NCI-H187 (cell line): ENCODE measurements at regions not wholly inside any gene's neighbourhood (a gene's known extent, or its start where the extent isn't known, plus 50 kb on each side); places are given as distances from the start of the nearest gene placed in this dataset.

Source experiments
- DNase-seq, 2 experiments: peaks; one replicate each; lab custom pipeline; 2025; lab: John Stamatoyannopoulos, UW

- DNase-seq = no peak
Measured at GRCh38 chr9:107064378-107064777, 201.4 kb downstream of the ZNF462 start.

GRCh38 chr9:107065549-107065948, 202.6 kb downstream of the ZNF462 start:
- DNase-seq = no peak

GRCh38 chr9:107067739-107068416, 204.9 kb downstream of the ZNF462 start:
- no peak for DNase-seq

GRCh38 chr9:107068581-107068980, 205.6 kb downstream of the ZNF462 start:
- no peak for DNase-seq

- DNase-seq = no peak
Measured at GRCh38 chr9:107070586-107070985, 207.6 kb downstream of the ZNF462 start.

GRCh38 chr9:107078061-107078460, 205.0 kb upstream of the RAD23B start:
- DNase-seq = no peak

GRCh38 chr9:107079589-107079988, 203.5 kb upstream of the RAD23B start:
- no peak for DNase-seq

- no peak for DNase-seq
Measured at GRCh38 chr9:107080130-107080529, 202.9 kb upstream of the RAD23B start.

GRCh38 chr9:107086460-107086859, 196.6 kb upstream of the RAD23B start:
- no peak for DNase-seq

GRCh38 chr9:107087222-107087621, 195.9 kb upstream of the RAD23B start:
- no peak for DNase-seq

- no peak for DNase-seq
Measured at GRCh38 chr9:107090218-107090617, 192.9 kb upstream of the RAD23B start.

- no peak for DNase-seq
Measured at GRCh38 chr9:107093365-107094060, 189.6 kb upstream of the RAD23B start.

GRCh38 chr9:107094370-107094769, 188.7 kb upstream of the RAD23B start:
- no peak for DNase-seq

GRCh38 chr9:107100591-107100990, 182.5 kb upstream of the RAD23B start:
- no peak for DNase-seq

- no peak for DNase-seq
Measured at GRCh38 chr9:107102011-107102410, 181.1 kb upstream of the RAD23B start.

GRCh38 chr9:107103621-107104020, 179.5 kb upstream of the RAD23B start:
- no peak for DNase-seq

- no peak for DNase-seq
Measured at GRCh38 chr9:107105784-107106183, 177.3 kb upstream of the RAD23B start.

GRCh38 chr9:107106416-107106815, 176.7 kb upstream of the RAD23B start:
- DNase-seq = no peak

GRCh38 chr9:107108342-107109130, 174.5 kb upstream of the RAD23B start:
- no peak for DNase-seq

- no peak for DNase-seq
Measured at GRCh38 chr9:107109324-107109723, 173.8 kb upstream of the RAD23B start.

- DNase-seq = no peak
Measured at GRCh38 chr9:107110153-107110552, 172.9 kb upstream of the RAD23B start.

GRCh38 chr9:107112707-107113243, 170.3 kb upstream of the RAD23B start:
- no peak for DNase-seq
